HEK293T (cell line): ENCODE measurements at regions not wholly inside any gene's neighbourhood (a gene's known extent, or its start where the extent isn't known, plus 50 kb on each side); places are given as distances from the start of the nearest gene placed in this dataset.

ENCODE experiments used
- FOXK2 ChIP-seq: fragments of 450-650 bp; IDR thresholded peaks from 2 replicates; pipeline ENCODE4 v1.6.1; 2016; ENCODE audit warnings: mild to moderate bottlenecking
- TF ChIP-seq, protein P1 (sequence below): fragments of 450-650 bp; IDR thresholded peaks from 2 replicates; pipeline ENCODE4 v1.6.1; 2016

GRCh38 chr21:24275616-24276015 lies 1331.7 kb downstream of the MRPL39 start:
- TF ChIP-seq, protein P1, sequence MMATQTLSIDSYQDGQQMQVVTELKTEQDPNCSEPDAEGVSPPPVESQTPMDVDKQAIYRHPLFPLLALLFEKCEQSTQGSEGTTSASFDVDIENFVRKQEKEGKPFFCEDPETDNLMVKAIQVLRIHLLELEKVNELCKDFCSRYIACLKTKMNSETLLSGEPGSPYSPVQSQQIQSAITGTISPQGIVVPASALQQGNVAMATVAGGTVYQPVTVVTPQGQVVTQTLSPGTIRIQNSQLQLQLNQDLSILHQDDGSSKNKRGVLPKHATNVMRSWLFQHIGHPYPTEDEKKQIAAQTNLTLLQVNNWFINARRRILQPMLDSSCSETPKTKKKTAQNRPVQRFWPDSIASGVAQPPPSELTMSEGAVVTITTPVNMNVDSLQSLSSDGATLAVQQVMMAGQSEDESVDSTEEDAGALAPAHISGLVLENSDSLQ, result no peak
- no peak for TF ChIP-seq FOXK2
